GM12874 (cell line): ENCODE measurements at regions not wholly inside any gene's neighbourhood (a gene's known extent, or its start where the extent isn't known, plus 50 kb on each side); places are given as distances from the start of the nearest gene placed in this dataset.

ENCODE experiments used
- TF ChIP-seq, protein P1 (sequence below): IDR thresholded peaks from 2 replicates; pipeline ENCODE4 v1.5.1; 2011; ENCODE audit warnings: low read depth, mild to moderate bottlenecking, control low read depth, low read length, moderate library complexity; ENCODE audit not compliant: insufficient read depth

DNA sequence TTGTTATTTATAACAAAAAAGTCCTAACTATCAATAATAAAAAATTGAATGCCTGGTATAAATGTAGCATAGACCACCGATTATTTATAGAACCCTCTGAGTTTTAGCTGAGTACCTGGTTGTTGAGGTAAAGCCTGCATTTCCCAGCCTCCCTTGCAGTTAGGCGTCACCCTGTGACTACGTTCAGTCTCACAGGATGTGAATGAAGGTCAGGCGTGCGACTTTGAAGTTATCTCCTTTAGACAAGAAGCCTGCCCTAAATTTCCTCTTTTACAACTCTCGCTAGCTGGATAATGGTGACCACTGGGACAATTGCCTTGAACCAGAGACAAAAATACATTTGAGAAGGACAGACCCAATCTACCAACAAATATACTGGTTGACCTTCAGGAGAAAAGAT lies 67.5 kb upstream of the TES start:
- TF ChIP-seq, protein P1, sequence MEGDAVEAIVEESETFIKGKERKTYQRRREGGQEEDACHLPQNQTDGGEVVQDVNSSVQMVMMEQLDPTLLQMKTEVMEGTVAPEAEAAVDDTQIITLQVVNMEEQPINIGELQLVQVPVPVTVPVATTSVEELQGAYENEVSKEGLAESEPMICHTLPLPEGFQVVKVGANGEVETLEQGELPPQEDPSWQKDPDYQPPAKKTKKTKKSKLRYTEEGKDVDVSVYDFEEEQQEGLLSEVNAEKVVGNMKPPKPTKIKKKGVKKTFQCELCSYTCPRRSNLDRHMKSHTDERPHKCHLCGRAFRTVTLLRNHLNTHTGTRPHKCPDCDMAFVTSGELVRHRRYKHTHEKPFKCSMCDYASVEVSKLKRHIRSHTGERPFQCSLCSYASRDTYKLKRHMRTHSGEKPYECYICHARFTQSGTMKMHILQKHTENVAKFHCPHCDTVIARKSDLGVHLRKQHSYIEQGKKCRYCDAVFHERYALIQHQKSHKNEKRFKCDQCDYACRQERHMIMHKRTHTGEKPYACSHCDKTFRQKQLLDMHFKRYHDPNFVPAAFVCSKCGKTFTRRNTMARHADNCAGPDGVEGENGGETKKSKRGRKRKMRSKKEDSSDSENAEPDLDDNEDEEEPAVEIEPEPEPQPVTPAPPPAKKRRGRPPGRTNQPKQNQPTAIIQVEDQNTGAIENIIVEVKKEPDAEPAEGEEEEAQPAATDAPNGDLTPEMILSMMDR: no peak

DNA sequence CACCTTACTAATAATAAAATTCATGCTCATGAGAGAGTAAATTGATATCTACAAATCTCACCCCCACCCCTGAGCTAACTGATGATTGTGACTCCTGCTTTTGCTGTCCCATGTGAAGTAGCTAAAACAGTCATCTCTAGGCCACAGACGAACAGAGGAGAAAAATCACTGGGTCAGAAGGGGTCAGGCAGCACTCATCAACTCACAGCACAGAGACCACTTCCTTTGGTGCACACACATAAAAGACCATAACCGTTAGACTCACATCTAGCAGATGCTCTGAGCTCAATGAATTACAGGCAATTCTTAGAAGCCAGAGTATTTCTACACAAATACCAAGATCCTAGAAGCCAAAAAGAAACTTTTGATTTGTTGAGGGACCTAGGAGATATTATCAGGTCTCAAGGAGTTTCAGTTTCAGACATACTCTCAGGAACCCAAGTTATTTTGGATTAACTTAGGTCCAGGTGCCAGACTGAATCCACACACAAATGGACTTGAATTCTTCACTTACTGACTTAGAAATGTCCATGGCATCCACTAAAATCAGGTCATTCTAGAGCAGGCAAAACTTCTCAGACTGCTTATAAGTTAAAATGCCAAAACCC lies 65.0 kb upstream of the TES start:
- TF ChIP-seq, protein P1: no peak

DNA sequence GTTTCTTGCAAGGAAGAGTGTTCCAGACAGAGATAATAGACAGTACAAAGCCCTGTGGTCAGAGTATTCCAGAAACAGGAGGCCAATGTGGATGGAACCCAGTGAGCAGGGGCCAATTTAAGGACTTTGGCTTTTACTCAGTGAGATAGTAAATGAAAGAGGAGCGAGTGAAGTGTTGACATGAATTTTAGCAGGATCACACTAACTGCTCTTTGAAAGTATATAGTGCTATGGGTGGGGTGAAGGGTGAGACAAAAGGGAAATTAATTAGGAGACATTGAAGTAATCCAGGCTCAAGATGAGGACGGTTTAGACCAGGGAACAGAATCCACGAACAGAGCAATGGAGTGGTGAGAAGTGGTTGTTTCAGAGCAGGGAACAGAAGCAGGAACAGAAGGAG lies 62.2 kb upstream of the TES start:
- TF ChIP-seq, protein P1: no peak

DNA sequence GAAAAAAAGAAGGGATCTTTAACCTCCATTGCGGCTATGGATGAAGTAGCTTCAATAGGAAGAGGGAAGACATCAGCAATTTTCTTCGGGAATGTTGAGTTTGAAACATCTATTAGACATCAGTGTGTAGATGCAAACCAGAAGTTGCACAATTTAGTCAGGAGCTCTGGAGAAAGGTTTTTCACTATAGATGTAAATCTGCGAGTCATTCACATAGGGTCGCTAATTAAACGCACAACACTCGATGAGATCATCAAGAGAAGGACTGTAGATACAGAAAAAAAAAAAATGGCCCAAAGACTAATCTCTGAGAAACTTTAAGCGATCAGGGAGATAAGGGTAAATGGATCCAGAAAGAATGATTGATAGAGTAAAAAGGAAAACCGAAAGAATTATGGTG lies 61.7 kb upstream of the TES start:
- TF ChIP-seq, protein P1: no peak

GRCh38 chr7:116150588-116150987 lies 59.8 kb upstream of the TES start:
- TF ChIP-seq, protein P1: no peak

DNA sequence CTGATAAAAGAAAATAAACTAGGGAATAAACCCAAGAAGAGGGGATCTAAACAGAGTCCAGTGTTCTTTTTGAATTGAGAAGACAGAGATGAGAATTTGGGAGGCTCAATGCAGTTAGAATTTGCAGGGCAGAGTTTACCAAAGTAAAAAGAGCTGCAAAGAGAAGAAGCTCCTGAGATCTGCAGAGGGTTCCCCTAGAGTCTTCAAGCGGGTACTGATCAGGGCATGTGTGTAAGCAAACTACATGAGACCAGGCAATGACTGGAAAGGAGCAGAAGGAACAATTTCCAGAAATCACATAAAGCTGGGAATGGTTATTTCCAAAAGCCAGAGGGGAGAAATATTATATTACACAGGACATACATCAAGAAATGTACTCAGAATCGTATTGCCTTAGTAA lies 58.1 kb upstream of the TES start:
- TF ChIP-seq, protein P1: no peak

- TF ChIP-seq, protein P1: no peak
Measured at GRCh38 chr7:116153050-116153449, 57.3 kb upstream of the TES start.
